Neural progenitor cell (in vitro differentiated cells): ENCODE measurements at regions not wholly inside any gene's neighbourhood (a gene's known extent, or its start where the extent isn't known, plus 50 kb on each side); places are given as distances from the start of the nearest gene placed in this dataset.
"Not testable (repeated sequence)": the region's sequence is repeated elsewhere in the genome, so short reads cannot be mapped to it uniquely, and the experiment has no call there.

ENCODE experiments used
- EZH2 ChIP-seq: fragments of 200-600 bp; sonication (generic); IDR thresholded peaks from 2 replicates; pipeline ENCODE4 v1.6.1; 2017; ENCODE audit warnings: antibody characterized with exemption, mild to moderate bottlenecking, moderate library complexity
- EZH2phosphoT487 ChIP-seq: fragments of 200-600 bp; sonication (generic); IDR thresholded peaks from 2 replicates; pipeline ENCODE4 v1.6.1; 2017; ENCODE audit warnings: antibody characterized with exemption
- TF ChIP-seq, protein P1 (sequence below): fragments of 200-600 bp; sonication (generic); IDR thresholded peaks from 2 replicates; pipeline ENCODE4 v1.5.1; 2017; ENCODE audit warnings: antibody characterized with exemption, mild to moderate bottlenecking

DNA sequence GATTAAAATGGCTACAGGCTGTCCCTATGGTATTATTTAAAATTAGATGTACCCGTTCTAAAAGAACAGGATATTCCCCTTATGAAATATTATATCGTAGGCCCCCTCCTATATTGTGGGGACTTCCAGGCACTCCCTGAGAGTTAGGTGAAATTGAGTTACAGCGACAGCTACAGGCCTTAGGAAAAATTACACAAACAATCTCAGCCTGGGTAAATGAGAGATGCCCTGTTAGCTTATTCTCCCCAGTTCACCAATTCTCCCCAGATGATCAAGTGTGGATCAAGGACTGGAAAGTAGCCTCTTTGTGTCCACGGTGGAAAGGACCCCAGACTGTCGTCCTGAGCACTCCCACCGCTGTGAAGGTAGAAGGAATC, 67.1 kb upstream of the FAM90A26 start:
- TF ChIP-seq, protein P1, sequence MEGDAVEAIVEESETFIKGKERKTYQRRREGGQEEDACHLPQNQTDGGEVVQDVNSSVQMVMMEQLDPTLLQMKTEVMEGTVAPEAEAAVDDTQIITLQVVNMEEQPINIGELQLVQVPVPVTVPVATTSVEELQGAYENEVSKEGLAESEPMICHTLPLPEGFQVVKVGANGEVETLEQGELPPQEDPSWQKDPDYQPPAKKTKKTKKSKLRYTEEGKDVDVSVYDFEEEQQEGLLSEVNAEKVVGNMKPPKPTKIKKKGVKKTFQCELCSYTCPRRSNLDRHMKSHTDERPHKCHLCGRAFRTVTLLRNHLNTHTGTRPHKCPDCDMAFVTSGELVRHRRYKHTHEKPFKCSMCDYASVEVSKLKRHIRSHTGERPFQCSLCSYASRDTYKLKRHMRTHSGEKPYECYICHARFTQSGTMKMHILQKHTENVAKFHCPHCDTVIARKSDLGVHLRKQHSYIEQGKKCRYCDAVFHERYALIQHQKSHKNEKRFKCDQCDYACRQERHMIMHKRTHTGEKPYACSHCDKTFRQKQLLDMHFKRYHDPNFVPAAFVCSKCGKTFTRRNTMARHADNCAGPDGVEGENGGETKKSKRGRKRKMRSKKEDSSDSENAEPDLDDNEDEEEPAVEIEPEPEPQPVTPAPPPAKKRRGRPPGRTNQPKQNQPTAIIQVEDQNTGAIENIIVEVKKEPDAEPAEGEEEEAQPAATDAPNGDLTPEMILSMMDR, result peak; percentile 37
- TF ChIP-seq EZH2, EZH2phosphoT487: not testable (repeated sequence)
